ENCODE measurements at regions not wholly inside any gene's neighbourhood (a gene's known extent, or its start where the extent isn't known, plus 50 kb on each side); places are given as distances from the start of the nearest gene placed in this dataset.

DNA sequence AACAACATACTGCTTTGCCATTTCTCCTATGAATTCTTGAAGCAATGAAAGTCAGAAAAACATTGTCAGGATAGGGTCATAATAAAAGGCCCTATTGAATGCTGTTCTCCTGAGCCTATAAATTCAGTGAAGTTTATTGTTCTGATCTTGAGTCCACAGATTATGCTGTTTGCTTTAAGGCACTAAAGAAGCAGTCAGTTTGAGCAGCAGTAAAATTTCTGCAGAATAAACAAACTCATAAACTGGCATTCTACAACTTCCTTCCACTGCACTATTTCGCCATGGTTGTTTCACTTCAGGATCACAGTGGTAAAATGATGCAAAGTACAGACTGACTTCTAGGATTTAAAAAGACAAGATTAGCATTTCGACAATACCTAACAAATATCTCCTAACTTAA, 503.2 kb downstream of the SH2D4B start:
- TF ChIP-seq, protein P1, sequence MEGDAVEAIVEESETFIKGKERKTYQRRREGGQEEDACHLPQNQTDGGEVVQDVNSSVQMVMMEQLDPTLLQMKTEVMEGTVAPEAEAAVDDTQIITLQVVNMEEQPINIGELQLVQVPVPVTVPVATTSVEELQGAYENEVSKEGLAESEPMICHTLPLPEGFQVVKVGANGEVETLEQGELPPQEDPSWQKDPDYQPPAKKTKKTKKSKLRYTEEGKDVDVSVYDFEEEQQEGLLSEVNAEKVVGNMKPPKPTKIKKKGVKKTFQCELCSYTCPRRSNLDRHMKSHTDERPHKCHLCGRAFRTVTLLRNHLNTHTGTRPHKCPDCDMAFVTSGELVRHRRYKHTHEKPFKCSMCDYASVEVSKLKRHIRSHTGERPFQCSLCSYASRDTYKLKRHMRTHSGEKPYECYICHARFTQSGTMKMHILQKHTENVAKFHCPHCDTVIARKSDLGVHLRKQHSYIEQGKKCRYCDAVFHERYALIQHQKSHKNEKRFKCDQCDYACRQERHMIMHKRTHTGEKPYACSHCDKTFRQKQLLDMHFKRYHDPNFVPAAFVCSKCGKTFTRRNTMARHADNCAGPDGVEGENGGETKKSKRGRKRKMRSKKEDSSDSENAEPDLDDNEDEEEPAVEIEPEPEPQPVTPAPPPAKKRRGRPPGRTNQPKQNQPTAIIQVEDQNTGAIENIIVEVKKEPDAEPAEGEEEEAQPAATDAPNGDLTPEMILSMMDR (IDR thresholded peaks at IDR 0.05): no peak
- TF ChIP-seq POLR2A (IDR thresholded peaks at IDR 0.05): no peak
